H1 (cell line): ENCODE measurements at regions not wholly inside any gene's neighbourhood (a gene's known extent, or its start where the extent isn't known, plus 50 kb on each side); places are given as distances from the start of the nearest gene placed in this dataset.

Experiments
- CTCF ChIA-PET: fragments of 300-600 bp; sonication (Branson Sonifier 250); formaldehyde crosslinking; loops from one replicate; lab custom pipeline; 2021; ENCODE audit not compliant: partially characterized antibody; lab: Charles Lee
- POLR2A ChIA-PET: fragments of 300-600 bp; sonication (Branson Sonifier 250); formaldehyde crosslinking; loops from one replicate; lab custom pipeline; 2021; ENCODE audit warnings: inconsistent platforms; ENCODE audit not compliant: partially characterized antibody; lab: Charles Lee
- DNase-seq, 2 experiments: peaks; one replicate each; pipeline versions ENCODE4 v3.0.0 to v3.0.0-alpha.2; 2010 to 2022; ENCODE audit warnings: low spot score in 2 of 2, low read depth in 1 of 2, mixed read lengths in 1 of 2
- FAIRE-seq: peaks from 2 replicates; lab custom pipeline; 2011; peaks lifted over from hg19 to GRCh38; lab: Jason Lieb, UNC
- H2AFZ ChIP-seq: 2 replicates; pipeline ENCODE4 v1.8.1; 2012; ENCODE audit warnings: low read length, inconsistent platforms
- H2AK5ac ChIP-seq: 2 replicates; pipeline ENCODE4 v1.6.1; 2013; ENCODE audit warnings: low read depth, low read length
- H2BK120ac ChIP-seq: replicated peaks from 2 replicates; pipeline ENCODE3; 2013; ENCODE audit warnings: low read depth, low read length, inconsistent platforms
- H2BK12ac ChIP-seq: 2 replicates; pipeline ENCODE4 v1.6.1; 2013; ENCODE audit warnings: low read depth, low read length
- H2BK15ac ChIP-seq: 2 replicates; pipeline ENCODE4 v1.6.1; 2013; ENCODE audit warnings: low read length
- H2BK20ac ChIP-seq: 2 replicates; pipeline ENCODE4 v1.6.1; 2013; ENCODE audit warnings: low read length
- H2BK5ac ChIP-seq: 2 replicates; pipeline ENCODE4 v1.6.1; 2013; ENCODE audit warnings: low read depth, low read length
- H3K14ac ChIP-seq: 2 replicates; pipeline ENCODE4 v1.6.1; 2013; ENCODE audit warnings: inconsistent platforms; ENCODE audit not compliant: insufficient read length
- H3K18ac ChIP-seq: 2 replicates; pipeline ENCODE4 v1.6.1; 2013; ENCODE audit warnings: low read length; ENCODE audit errors: extremely low read depth
- H3K23ac ChIP-seq: 2 replicates; pipeline ENCODE4 v1.6.1; 2013; ENCODE audit warnings: inconsistent platforms; ENCODE audit not compliant: insufficient read length
- H3K23me2 ChIP-seq: 2 replicates; pipeline ENCODE4 v1.6.1; 2013; ENCODE audit warnings: low read depth, low read length
- H3K27ac ChIP-seq: 2 replicates; pipeline ENCODE4 v1.6.1; 2011; ENCODE audit warnings: low read depth, low read length, inconsistent platforms
- H3K27me3 ChIP-seq, 4 experiments: replicated peaks in 1 of 4; 1 replicate in 1 of 4; 2 replicates in 3 of 4; pipeline versions ENCODE4 v1.6.1 to v1.8.1; 2011 to 2013; ENCODE audit warnings: low read length in 3 of 4, mild to moderate bottlenecking in 3 of 4, inconsistent platforms in 2 of 4, mixed read lengths in 2 of 4, moderate library complexity in 1 of 4; ENCODE audit not compliant: control insufficient read depth in 3 of 4, insufficient read depth in 3 of 4; ENCODE audit errors: extremely low read depth in 1 of 4
- H3K36me3 ChIP-seq, 4 experiments: 2 replicates each; pipeline versions ENCODE4 v1.6.1 to v1.8.1; 2011 to 2013; ENCODE audit warnings: mild to moderate bottlenecking in 4 of 4, low read length in 3 of 4, moderate library complexity in 2 of 4, control low read depth in 1 of 4, inconsistent platforms in 1 of 4; ENCODE audit not compliant: insufficient read depth in 4 of 4, control insufficient read depth in 2 of 4
- H3K4ac ChIP-seq: replicated peaks from 2 replicates; pipeline ENCODE3; 2013; ENCODE audit warnings: low read length, low read depth, mixed read lengths, inconsistent platforms; ENCODE audit not compliant: insufficient read length
- H3K4me1 ChIP-seq, 4 experiments: replicated peaks in 1 of 4; 1 replicate in 1 of 4; 2 replicates in 3 of 4; pipeline versions ENCODE4 v1.6.1 to v1.8.1; 2011 to 2013; ENCODE audit warnings: low read length in 3 of 4, inconsistent platforms in 2 of 4, mixed read lengths in 1 of 4; ENCODE audit not compliant: insufficient read depth in 4 of 4, control insufficient read depth in 3 of 4
- H3K4me2 ChIP-seq, 2 experiments: 2 replicates each; pipeline versions ENCODE4 v1.6.1 to v1.8.1; 2011 to 2013; ENCODE audit warnings: low read depth in 2 of 2, low read length in 2 of 2, control low read depth in 1 of 2, inconsistent platforms in 1 of 2, mild to moderate bottlenecking in 1 of 2; ENCODE audit not compliant: insufficient read depth in 1 of 2
- H3K4me3 ChIP-seq, 4 experiments: fragments of 200-600, 300-600 bp in 1 of 4; sonication (generic), shearing (Covaris generic), sonication (Bioruptor Twin) in 1 of 4; 2 replicates each; pipeline versions ENCODE4 v1.5.1 to v1.8.1; 2011 to 2016; ENCODE audit warnings: low read length in 4 of 4, low read depth in 3 of 4, control low read depth in 2 of 4, inconsistent platforms in 2 of 4, mild to moderate bottlenecking in 2 of 4, mixed read lengths in 1 of 4, moderate library complexity in 1 of 4; ENCODE audit not compliant: insufficient read depth in 2 of 4; ENCODE audit errors: extremely low read depth in 1 of 4
- H3K56ac ChIP-seq: replicated peaks from 2 replicates; pipeline ENCODE3; 2013; ENCODE audit warnings: low read depth, mild to moderate bottlenecking, mixed read lengths, low read length, inconsistent platforms; ENCODE audit not compliant: insufficient read length
- H3K79me1 ChIP-seq: 2 replicates; pipeline ENCODE4 v1.6.1; 2013; ENCODE audit warnings: low read depth, low read length, control low read depth
- H3K79me2 ChIP-seq, 2 experiments: 2 replicates each; pipeline versions ENCODE4 v1.6.1 to v1.8.1; 2012 to 2013; ENCODE audit warnings: low read length in 2 of 2, mild to moderate bottlenecking in 2 of 2, inconsistent platforms in 1 of 2; ENCODE audit not compliant: insufficient read depth in 2 of 2, control insufficient read depth in 1 of 2
- H3K9ac ChIP-seq, 4 experiments: replicated peaks in 1 of 4; 1 replicate in 1 of 4; 2 replicates in 3 of 4; pipeline versions ENCODE4 v1.6.1 to v1.8.1; 2011 to 2013; ENCODE audit warnings: low read depth in 3 of 4, low read length in 3 of 4, control low read depth in 2 of 4, mild to moderate bottlenecking in 2 of 4, moderate library complexity in 2 of 4, inconsistent platforms in 1 of 4; ENCODE audit errors: extremely low read depth in 1 of 4
- H3K9me3 ChIP-seq, 2 experiments: 2 replicates each; pipeline versions ENCODE4 v1.6.1 to v1.8.1; 2012 to 2013; ENCODE audit warnings: mild to moderate bottlenecking in 2 of 2, moderate library complexity in 2 of 2, control low read depth in 1 of 2, inconsistent platforms in 1 of 2, low read depth in 1 of 2, low read length in 1 of 2, mixed read lengths in 1 of 2; ENCODE audit not compliant: insufficient read depth in 2 of 2
- H4K20me1 ChIP-seq, 2 experiments: replicated peaks in 1 of 2; 2 replicates each; pipeline versions ENCODE3 to v1.8.1; 2011 to 2013; ENCODE audit warnings: inconsistent platforms in 2 of 2, low read length in 2 of 2, mild to moderate bottlenecking in 1 of 2; ENCODE audit not compliant: insufficient read depth in 2 of 2, control insufficient read depth in 1 of 2
- H4K5ac ChIP-seq: 2 replicates; pipeline ENCODE4 v1.6.1; 2013; ENCODE audit warnings: low read length, low read depth, mixed read lengths, inconsistent platforms; ENCODE audit not compliant: insufficient read length
- H4K8ac ChIP-seq: 2 replicates; pipeline ENCODE4 v1.8.0; 2013; ENCODE audit warnings: mild to moderate bottlenecking, moderate library complexity, low read length, inconsistent platforms; ENCODE audit not compliant: insufficient read depth; ENCODE audit errors: extremely low read depth
- H4K91ac ChIP-seq: replicated peaks from 2 replicates; pipeline ENCODE3; 2013; ENCODE audit warnings: low read length, mixed read lengths, inconsistent platforms; ENCODE audit not compliant: insufficient read length
- BCL11A ChIP-seq, 2 experiments: IDR thresholded peaks; one replicate each; pipeline ENCODE4 v1.6.1; 2011; ENCODE audit warnings: low read depth in 2 of 2, low read length in 2 of 2, mild to moderate bottlenecking in 2 of 2
- EZH2 ChIP-seq: fragments of 200-600 bp; sonication (generic); IDR thresholded peaks from 2 replicates; pipeline ENCODE4 v1.7.1; 2012; ENCODE audit warnings: low read depth, mild to moderate bottlenecking, moderate library complexity, low read length, inconsistent platforms; ENCODE audit not compliant: severe bottlenecking
- MAX ChIP-seq: IDR thresholded peaks from 2 replicates; pipeline ENCODE4 v1.6.1; 2012; ENCODE audit warnings: inconsistent platforms
- NRF1 ChIP-seq: IDR thresholded peaks from 2 replicates; pipeline ENCODE4 v1.6.1; 2011; ENCODE audit warnings: mild to moderate bottlenecking, low read depth, low read length, improper control_type of control experiment
- RAD21 ChIP-seq, 2 experiments: IDR thresholded peaks in 1 of 2; conservative IDR thresholded peaks in 1 of 2; 2 replicates each; pipeline ENCODE4 v1.6.1; 2011; ENCODE audit warnings: low read depth in 2 of 2, low read length in 2 of 2, improper control_type of control experiment in 1 of 2, inconsistent platforms in 1 of 2, mild to moderate bottlenecking in 1 of 2, moderate library complexity in 1 of 2
- SIX5 ChIP-seq: IDR thresholded peaks from 2 replicates; pipeline ENCODE4 v1.6.1; 2011; ENCODE audit warnings: mild to moderate bottlenecking, low read depth, low read length
- WGBS, 2 experiments: shearing (Covaris generic) in 1 of 2; methylation state at CpG; one replicate each; pipeline versions ENCODE4 v1.1.6 to v1.1.7; 2013 to 2015; ENCODE audit warnings: low lambda C conversion rate in 2 of 2, mixed read lengths in 2 of 2, inconsistent platforms in 1 of 2, low coverage in 1 of 2, missing lambda C conversion rate in 1 of 2; ENCODE audit not compliant: insufficient replicate concordance in 2 of 2, insufficient coverage in 1 of 2, insufficient read length in 1 of 2; ENCODE audit errors: extremely low coverage in 1 of 2, missing lambda C conversion rate in 1 of 2; 5-methylcytosine and 5-hydroxymethylcytosine counted together

DNA sequence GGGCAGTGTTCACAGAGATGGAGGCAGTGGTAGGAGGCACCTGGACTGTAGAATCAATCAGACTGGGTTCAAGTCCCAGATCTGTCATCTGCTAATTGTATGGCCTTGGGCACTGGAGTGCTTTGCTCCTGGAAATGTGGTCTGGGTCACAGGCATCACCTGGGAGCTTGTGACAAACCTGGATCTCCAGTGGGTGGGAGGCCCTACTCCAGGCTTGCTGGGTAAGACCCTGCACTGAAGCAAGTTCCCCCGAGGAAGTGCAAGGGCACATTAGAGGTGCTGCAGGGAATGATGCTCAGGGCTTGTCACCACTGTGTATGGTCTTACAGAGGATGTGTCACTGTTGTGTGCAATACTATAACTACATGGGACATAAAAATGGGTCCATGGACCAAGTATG is 220.5 kb upstream of the ID2 start:
- POLR2A ChIA-PET: no interaction called here
- no peak overlapping the region for H4K8ac ChIP-seq
- no peak overlapping the region for H3K9ac ChIP-seq

More for the DNA sequence above, 220.5 kb upstream of the ID2 start:
- H3K79me1 ChIP-seq: no peaks in the 10 kb centered on the region
- no peak overlapping the region for H2AFZ ChIP-seq
- no peak overlapping the region for H2BK12ac ChIP-seq
- FAIRE-seq (no peak), DNase-seq (no peak)
- no peak overlapping the region for H2BK20ac ChIP-seq
- no peak overlapping the region for H3K18ac ChIP-seq
- H3K4me1 ChIP-seq: no peaks in the 10 kb centered on the region
- H3K14ac ChIP-seq: no peak overlapping the region
- no peak overlapping the region for H3K4me2 ChIP-seq
- H4K5ac ChIP-seq: no peak overlapping the region
- no peaks in the 10 kb centered on the region; a peak in 1 of 4 replicates for H3K9me3 ChIP-seq
- no peaks in the 10 kb centered on the region for H3K36me3 ChIP-seq
- TF ChIP-seq RAD21 (IDR thresholded peaks at IDR 0.05 in 1 of 2, conservative IDR thresholded peaks at IDR 0.05 in 1 of 2; ENCODE audit: low read depth in 2 of 2, low read length in 2 of 2) (no peak), BCL11A (IDR thresholded peaks at IDR 0.05; ENCODE audit: low read depth in 2 of 2, low read length in 2 of 2) (no peak), NRF1 (no peak), EZH2 (no peak), SIX5 (no peak), MAX (no peak)
- no peak overlapping the region for H3K23ac ChIP-seq
- H2BK120ac ChIP-seq: no peak overlapping the region
- no peak overlapping the region for H2BK5ac ChIP-seq
- no peak overlapping the region for H2AK5ac ChIP-seq
- no peak overlapping the region for H3K4me3 ChIP-seq
- H3K27ac ChIP-seq: no peak overlapping the region
- CTCF ChIA-PET: interaction anchor here (0.9 kb wide), 1 partner anchor 11 kb away, joined by 5 read pairs; no protein-coding TSS in a partner anchor
- H3K56ac ChIP-seq: no peak overlapping the region
- 100% methylated on average over 1 of the region's 1 CpG; no CpG with 5 or more reads in 1 of the 2 experiments for WGBS, 2 experiments
- H3K27me3 ChIP-seq: no peaks in the 10 kb centered on the region
- H3K23me2 ChIP-seq: no peaks in the 10 kb centered on the region; the same call in 1 of the 2 replicates
- no peaks in the 10 kb centered on the region for H4K20me1 ChIP-seq
- H2BK15ac ChIP-seq: no peak overlapping the region
- no peaks in the 10 kb centered on the region for H3K79me2 ChIP-seq
- H4K91ac ChIP-seq: no peak overlapping the region
- H3K4ac ChIP-seq: no peak overlapping the region
